ENCODE measurements at regions not wholly inside any gene's neighbourhood (a gene's known extent, or its start where the extent isn't known, plus 50 kb on each side); places are given as distances from the start of the nearest gene placed in this dataset.

GRCh38 chr18:67717800-67718199 is 201.3 kb upstream of the DSEL start:
- no peak overlapping the region for H3K9ac ChIP-seq
- no peak for TF ChIP-seq EZH2 (IDR thresholded peaks at IDR 0.05)
- Mint-ChIP-seq H3K27ac (no peak overlapping the region), H3K27me3 (ENCODE audit: insufficient read depth, low read depth) (no peaks in the 10 kb centered on the region), H3K4me1 (no peaks in the 10 kb centered on the region), H3K9me3 (peaks cover under 1% of the 10 kb centered on the region), H3K4me3 (no peak overlapping the region), H3K36me3 (no peaks in the 10 kb centered on the region)
- no peaks in the 10 kb centered on the region for H3K9me3 ChIP-seq (ENCODE audit: low read depth)
- H3K79me2 ChIP-seq (ENCODE audit: low read depth) = no peaks in the 10 kb centered on the region
- H3K4me3 ChIP-seq = no peak overlapping the region
- no peak for DNase-seq (ENCODE audit: low spot score)
- H3K4me2 ChIP-seq = no peak overlapping the region
- H2AFZ ChIP-seq (replicated peaks) = peak overlapping the region; percentile 7
- H4K20me1 ChIP-seq (ENCODE audit: low read depth) = no peaks in the 10 kb centered on the region
- H3K27ac ChIP-seq = no peak overlapping the region
- no peaks in the 10 kb centered on the region for H3K36me3 ChIP-seq
- H3F3A ChIP-seq (ENCODE audit: low read depth) = no peaks in the 10 kb centered on the region
- H3K27me3 ChIP-seq = no peaks in the 10 kb centered on the region
- H3K4me1 ChIP-seq = no peaks in the 10 kb centered on the region

DNA sequence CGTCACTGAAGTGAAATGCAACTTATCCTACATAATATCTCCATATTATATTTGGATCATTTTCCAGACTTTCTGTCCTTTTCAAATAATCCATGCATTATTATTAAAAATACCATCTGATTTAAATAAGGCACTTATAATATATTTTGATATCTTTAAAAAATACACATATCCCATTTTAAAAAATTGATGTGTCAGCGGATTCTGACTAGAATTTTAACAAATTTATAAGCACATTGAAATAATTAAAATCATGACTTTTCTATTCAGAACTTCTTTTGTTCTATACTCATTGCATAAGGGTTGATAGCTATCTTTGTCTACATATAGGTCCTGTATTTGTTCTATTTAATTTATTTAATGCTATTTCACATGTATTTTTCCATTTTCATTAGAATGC is 199.0 kb upstream of the DSEL start:
- H3K9me3 Mint-ChIP-seq = no peaks in the 10 kb centered on the region

GRCh38 chr18:67710639-67711038 is 194.1 kb upstream of the DSEL start:
- Mint-ChIP-seq H3K27ac (no peak overlapping the region), H3K27me3 (ENCODE audit: insufficient read depth, low read depth) (peaks cover 2% of the 10 kb centered on the region), H3K4me1 (peaks cover 8% of the 10 kb centered on the region), H3K36me3 (no peaks in the 10 kb centered on the region), H3K9me3 (peaks cover 3% of the 10 kb centered on the region), H3K4me3 (no peak overlapping the region)
- Histone ChIP-seq H3K27me3 (no peaks in the 10 kb centered on the region), H3K36me3 (no peaks in the 10 kb centered on the region), H3K4me1 (no peaks in the 10 kb centered on the region), H3K79me2 (ENCODE audit: low read depth) (no peaks in the 10 kb centered on the region), H3K9me3 (ENCODE audit: low read depth) (no peaks in the 10 kb centered on the region), H3K27ac (no peak overlapping the region), H3K4me3 (no peak overlapping the region), H3F3A (ENCODE audit: low read depth) (no peaks in the 10 kb centered on the region), H3K9ac (no peak overlapping the region), H3K4me2 (no peak overlapping the region), H2AFZ (replicated peaks) (peak overlapping the region; percentile 50), H4K20me1 (ENCODE audit: low read depth) (no peaks in the 10 kb centered on the region)
- no peak for TF ChIP-seq EZH2phosphoT487 (IDR thresholded peaks at IDR 0.05)
- no peak for TF ChIP-seq EZH2 (IDR thresholded peaks at IDR 0.05)
- TF ChIP-seq, protein P1, sequence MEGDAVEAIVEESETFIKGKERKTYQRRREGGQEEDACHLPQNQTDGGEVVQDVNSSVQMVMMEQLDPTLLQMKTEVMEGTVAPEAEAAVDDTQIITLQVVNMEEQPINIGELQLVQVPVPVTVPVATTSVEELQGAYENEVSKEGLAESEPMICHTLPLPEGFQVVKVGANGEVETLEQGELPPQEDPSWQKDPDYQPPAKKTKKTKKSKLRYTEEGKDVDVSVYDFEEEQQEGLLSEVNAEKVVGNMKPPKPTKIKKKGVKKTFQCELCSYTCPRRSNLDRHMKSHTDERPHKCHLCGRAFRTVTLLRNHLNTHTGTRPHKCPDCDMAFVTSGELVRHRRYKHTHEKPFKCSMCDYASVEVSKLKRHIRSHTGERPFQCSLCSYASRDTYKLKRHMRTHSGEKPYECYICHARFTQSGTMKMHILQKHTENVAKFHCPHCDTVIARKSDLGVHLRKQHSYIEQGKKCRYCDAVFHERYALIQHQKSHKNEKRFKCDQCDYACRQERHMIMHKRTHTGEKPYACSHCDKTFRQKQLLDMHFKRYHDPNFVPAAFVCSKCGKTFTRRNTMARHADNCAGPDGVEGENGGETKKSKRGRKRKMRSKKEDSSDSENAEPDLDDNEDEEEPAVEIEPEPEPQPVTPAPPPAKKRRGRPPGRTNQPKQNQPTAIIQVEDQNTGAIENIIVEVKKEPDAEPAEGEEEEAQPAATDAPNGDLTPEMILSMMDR (IDR thresholded peaks at IDR 0.05) = peak; percentile 40
- peak; percentile 14 for DNase-seq (ENCODE audit: low spot score)

More for the DNA sequence above, 199.0 kb upstream of the DSEL start:
- Mint-ChIP-seq H3K27me3 (ENCODE audit: insufficient read depth, low read depth) (no peaks in the 10 kb centered on the region), H3K4me3 (no peak overlapping the region), H3K36me3 (no peaks in the 10 kb centered on the region), H3K27ac (no peak overlapping the region), H3K4me1 (no peaks in the 10 kb centered on the region)
- H3K9ac ChIP-seq = no peak overlapping the region
- H3K9me3 ChIP-seq (ENCODE audit: low read depth) = no peaks in the 10 kb centered on the region
- H4K20me1 ChIP-seq (ENCODE audit: low read depth) = no peaks in the 10 kb centered on the region
- no peak overlapping the region for H3K4me3 ChIP-seq
- H3K27me3 ChIP-seq = no peaks in the 10 kb centered on the region
- no peaks in the 10 kb centered on the region for H3F3A ChIP-seq (ENCODE audit: low read depth)
- no peak overlapping the region for H2AFZ ChIP-seq (replicated peaks)
- no peaks in the 10 kb centered on the region for H3K79me2 ChIP-seq (ENCODE audit: low read depth)
- no peak overlapping the region for H3K27ac ChIP-seq
- H3K4me2 ChIP-seq = no peak overlapping the region
- H3K36me3 ChIP-seq = no peaks in the 10 kb centered on the region
- no peak for DNase-seq (ENCODE audit: low spot score)
- TF ChIP-seq EZH2phosphoT487 (IDR thresholded peaks at IDR 0.05) (no peak), EZH2 (IDR thresholded peaks at IDR 0.05) (no peak)
- TF ChIP-seq, protein P1 (IDR thresholded peaks at IDR 0.05) = no peak
- no peaks in the 10 kb centered on the region for H3K4me1 ChIP-seq

DNA sequence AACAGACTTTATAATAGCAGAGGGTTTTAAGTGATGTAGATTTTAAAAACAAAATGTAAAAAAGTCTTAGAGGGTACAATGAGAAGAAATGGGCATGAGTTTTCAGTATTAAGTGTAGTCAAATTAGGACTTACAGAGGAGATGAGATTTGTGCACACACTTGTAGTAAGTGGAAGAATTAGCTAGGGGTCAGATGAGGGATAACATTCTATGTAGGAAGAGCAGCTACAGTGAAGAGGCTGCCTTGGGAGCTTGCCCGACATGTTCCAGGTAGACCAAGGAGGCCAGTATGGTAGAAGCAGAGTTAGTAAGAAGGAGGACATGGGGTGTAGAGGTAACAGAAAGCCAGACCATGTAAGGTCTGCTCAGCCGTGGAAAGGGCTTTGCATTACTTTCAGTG is 189.2 kb upstream of the DSEL start:
- Histone ChIP-seq H3K4me3 (no peak overlapping the region), H3K9ac (no peak overlapping the region), H3F3A (ENCODE audit: low read depth) (no peaks in the 10 kb centered on the region), H3K9me3 (ENCODE audit: low read depth) (no peaks in the 10 kb centered on the region), H3K4me1 (no peaks in the 10 kb centered on the region), H3K36me3 (no peaks in the 10 kb centered on the region), H3K27ac (no peak overlapping the region), H3K4me2 (no peak overlapping the region), H3K27me3 (no peaks in the 10 kb centered on the region), H3K79me2 (ENCODE audit: low read depth) (no peaks in the 10 kb centered on the region), H4K20me1 (ENCODE audit: low read depth) (no peaks in the 10 kb centered on the region), H2AFZ (replicated peaks) (peak overlapping the region; percentile 74)
- H3K27me3 Mint-ChIP-seq (ENCODE audit: insufficient read depth, low read depth) = peaks cover 2% of the 10 kb centered on the region
- H3K9me3 Mint-ChIP-seq = peaks cover 6% of the 10 kb centered on the region
- peaks cover 8% of the 10 kb centered on the region for H3K4me1 Mint-ChIP-seq
- H3K36me3 Mint-ChIP-seq = no peaks in the 10 kb centered on the region
- no peak overlapping the region for H3K27ac Mint-ChIP-seq
- H3K4me3 Mint-ChIP-seq = no peak overlapping the region
- DNase-seq (ENCODE audit: low spot score) = peak; percentile 49
- TF ChIP-seq, protein P1 (IDR thresholded peaks at IDR 0.05) = peak; percentile 40
- no peak for TF ChIP-seq EZH2phosphoT487 (IDR thresholded peaks at IDR 0.05)
